ENCODE measurements at regions not wholly inside any gene's neighbourhood (a gene's known extent, or its start where the extent isn't known, plus 50 kb on each side); places are given as distances from the start of the nearest gene placed in this dataset.

GRCh38 chr13:106402866-106403265, 132.6 kb downstream of the EFNB2 start:
- TF ChIP-seq CTCF (IDR thresholded peaks at IDR 0.05) (no peak), POLR2A (IDR thresholded peaks at IDR 0.05) (no peak)
